ENCODE measurements at regions not wholly inside any gene's neighbourhood (a gene's known extent, or its start where the extent isn't known, plus 50 kb on each side); places are given as distances from the start of the nearest gene placed in this dataset.
"Not testable (repeated sequence)": the region's sequence is repeated elsewhere in the genome, so short reads cannot be mapped to it uniquely, and the experiment has no call there.

GRCh38 chr3:69647081-69647480 lies 92.2 kb upstream of the MITF start:
- no peak for TF ChIP-seq CTCF (IDR thresholded peaks at IDR 0.05; ENCODE audit: low read depth, low read length)

DNA sequence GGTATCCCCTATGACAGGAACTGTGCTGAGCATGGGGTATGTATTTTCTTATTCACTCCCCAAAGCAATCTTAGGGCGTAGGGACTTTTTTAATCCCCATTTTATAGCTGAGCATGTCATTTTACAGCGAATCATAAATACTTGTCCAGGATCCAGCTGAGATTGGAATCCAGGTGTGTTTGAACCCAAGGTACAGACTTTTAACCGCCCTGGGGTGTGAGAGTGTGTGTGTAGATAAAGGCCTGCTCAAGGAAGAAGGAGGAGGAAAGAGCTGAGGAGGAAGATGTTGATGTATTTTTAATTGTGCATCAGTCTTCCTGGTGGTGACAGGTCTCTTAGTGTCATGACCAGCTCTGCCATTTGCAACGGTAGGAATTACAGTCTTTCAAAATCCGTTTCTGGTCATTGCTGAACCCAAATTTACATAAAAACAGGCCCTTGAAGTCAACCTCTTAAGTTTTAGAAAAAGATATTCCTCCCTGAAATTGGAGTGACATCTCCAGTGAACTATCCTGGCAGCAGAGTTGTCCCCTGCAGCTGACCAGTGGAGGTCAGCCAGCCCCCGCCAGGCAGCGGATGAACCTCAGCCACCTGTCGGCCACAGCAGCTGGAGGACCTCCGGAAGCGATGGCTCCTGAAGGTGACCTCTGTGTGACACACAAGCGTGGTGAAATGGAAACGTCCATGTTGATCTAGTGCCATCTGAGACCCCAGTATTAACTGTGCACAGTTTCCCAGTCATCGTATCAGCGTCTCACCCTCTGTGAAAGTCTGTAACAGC lies 92.8 kb upstream of the MITF start:
- TF ChIP-seq CTCF (IDR thresholded peaks at IDR 0.05; ENCODE audit: low read depth, low read length), result no peak
- no peak overlapping the region for H3K4me3 ChIP-seq (ENCODE audit: low read depth, low read length)

More at GRCh38 chr3:69647081-69647480, 92.2 kb upstream of the MITF start:
- H3K4me3 ChIP-seq (ENCODE audit: low read depth, low read length), result no peak overlapping the region

DNA sequence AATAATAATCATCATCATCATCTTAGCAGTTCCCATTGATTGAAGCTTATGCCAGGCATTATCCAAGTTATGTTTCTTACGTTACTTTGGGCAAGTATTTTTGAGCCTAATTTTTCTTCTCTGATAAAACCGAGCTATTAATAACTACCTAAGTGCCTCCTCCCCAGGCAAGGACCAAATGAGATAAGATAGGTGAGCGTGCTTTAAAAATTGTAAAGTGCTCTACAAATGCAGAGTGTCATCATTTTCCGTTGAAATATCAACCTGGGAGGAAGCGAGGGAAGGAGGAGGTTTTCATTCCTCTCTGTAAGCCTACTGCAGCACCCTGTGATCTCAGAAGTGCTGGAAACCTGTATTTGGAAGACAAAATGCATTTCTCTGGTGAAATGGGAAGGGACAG lies 96.7 kb upstream of the MITF start:
- TF ChIP-seq CTCF (IDR thresholded peaks at IDR 0.05; ENCODE audit: low read depth, low read length), result no peak
- H3K4me3 ChIP-seq (ENCODE audit: low read depth, low read length), result no peak overlapping the region

- no peak for TF ChIP-seq CTCF (IDR thresholded peaks at IDR 0.05; ENCODE audit: low read depth, low read length)
- H3K4me3 ChIP-seq (ENCODE audit: low read depth, low read length), result no peak overlapping the region
Measured at GRCh38 chr3:69639851-69640250, 99.4 kb upstream of the MITF start.

GRCh38 chr3:69628951-69629350 lies 110.3 kb upstream of the MITF start:
- no peak overlapping the region for H3K4me3 ChIP-seq (ENCODE audit: low read depth, low read length)
- no peak for TF ChIP-seq CTCF (IDR thresholded peaks at IDR 0.05; ENCODE audit: low read depth, low read length)

GRCh38 chr3:69613286-69613685 lies 126.0 kb upstream of the MITF start:
- H3K4me3 ChIP-seq (ENCODE audit: low read depth, low read length), result no peak overlapping the region
- TF ChIP-seq CTCF (IDR thresholded peaks at IDR 0.05; ENCODE audit: low read depth, low read length), result no peak

GRCh38 chr3:69612791-69613190 lies 126.5 kb upstream of the MITF start:
- H3K4me3 ChIP-seq (ENCODE audit: low read depth, low read length), result no peak overlapping the region
- TF ChIP-seq CTCF (IDR thresholded peaks at IDR 0.05; ENCODE audit: low read depth, low read length), result no peak

DNA sequence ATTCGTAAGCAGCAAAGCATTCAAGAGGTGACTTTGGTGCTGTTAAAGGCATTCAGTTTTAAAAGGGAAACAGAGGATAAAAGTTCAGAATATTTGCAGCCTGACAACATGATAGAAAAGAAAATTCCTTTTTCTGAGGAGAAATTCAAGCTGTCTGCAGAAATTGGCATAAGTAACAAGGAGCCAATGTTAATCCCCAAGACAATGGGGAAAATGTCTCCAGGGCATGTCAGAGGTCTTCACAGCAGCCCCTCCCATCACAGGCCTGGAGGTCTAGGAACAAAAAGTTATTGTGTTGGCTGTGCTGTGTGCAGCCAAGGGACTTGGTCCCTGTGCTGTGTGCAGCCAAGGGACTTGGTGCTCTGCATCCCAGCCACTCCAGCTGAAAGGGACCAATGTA lies 129.7 kb upstream of the MITF start:
- H3K4me3 ChIP-seq (ENCODE audit: low read depth, low read length), result not testable (repeated sequence)

Data from WI38 (cell line).